ENCODE measurements at regions not wholly inside any gene's neighbourhood (a gene's known extent, or its start where the extent isn't known, plus 50 kb on each side); places are given as distances from the start of the nearest gene placed in this dataset.
A peak's percentile ranks its signal among the peaks of the same experiment; 100 is the strongest.

GRCh38 chr7:51481421-51481820 lies 164.8 kb upstream of the COBL start:
- DNase-seq: no peak

DNA sequence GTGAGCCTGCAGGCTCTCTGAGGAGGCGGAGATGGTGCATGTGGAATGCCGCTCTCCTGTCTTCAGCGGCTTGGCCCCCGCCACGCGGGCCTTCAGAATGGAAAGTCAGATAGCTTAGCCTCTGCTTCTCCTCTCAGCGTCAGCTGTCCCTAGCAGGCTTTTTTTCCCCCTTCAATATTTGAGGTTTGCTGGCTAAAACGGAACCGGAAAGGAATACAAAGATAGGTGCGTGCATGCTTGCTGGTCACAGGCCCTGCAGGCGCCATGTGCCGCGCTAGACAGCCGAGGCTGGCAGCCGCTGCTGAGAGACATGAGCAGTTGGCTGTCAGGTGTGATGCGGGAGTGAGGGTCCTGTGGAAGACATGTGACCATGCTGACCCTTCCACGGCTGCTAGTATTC lies 161.2 kb upstream of the COBL start:
- DNase-seq: no peak

GRCh38 chr7:51477323-51477722 lies 160.7 kb upstream of the COBL start:
- no peak for DNase-seq

- DNase-seq: no peak
Observed at GRCh38 chr7:51476026-51476425, 159.4 kb upstream of the COBL start.

DNA sequence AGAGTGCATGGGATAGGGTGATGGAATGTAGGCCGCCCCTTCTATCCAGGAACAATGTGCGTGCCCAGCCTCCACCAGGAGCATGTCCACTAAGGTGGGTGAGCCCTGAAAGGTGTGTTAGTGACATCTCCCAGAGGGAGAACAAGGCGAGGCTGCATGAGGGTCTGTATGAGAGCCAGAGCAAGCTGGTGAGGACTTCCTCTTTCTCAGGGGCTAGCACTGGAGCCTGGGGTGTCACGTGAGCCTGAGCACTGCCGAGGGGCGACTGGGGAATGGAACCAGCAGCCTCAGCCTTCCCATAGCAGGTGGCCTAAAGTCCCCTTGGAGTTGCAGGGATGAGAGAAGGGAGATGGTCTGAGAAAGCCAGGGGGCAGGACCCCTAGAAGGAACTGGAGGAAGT lies 156.3 kb upstream of the COBL start:
- no peak for DNase-seq

DNA sequence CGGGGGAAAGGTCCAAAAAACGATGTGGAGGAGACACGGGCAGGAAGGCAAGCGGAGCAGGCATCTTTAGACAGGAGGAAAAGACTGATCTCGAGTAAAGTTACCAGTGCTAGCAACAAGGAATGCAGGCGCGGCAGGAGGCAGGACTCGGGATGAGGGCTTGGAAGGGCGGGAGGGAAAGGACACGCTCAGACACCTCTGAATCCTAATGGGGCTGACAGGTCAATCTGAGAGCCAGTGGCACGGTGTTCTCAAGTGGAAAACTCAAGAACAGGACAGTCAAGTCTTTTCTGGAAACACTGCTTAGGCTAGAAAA lies 155.3 kb upstream of the COBL start:
- no peak for DNase-seq

- peak in 3 of 14 donors; percentile 7 to 26 (median 9) for DNase-seq
Observed at GRCh38 chr7:51471210-51471980, 154.8 kb upstream of the COBL start.

DNA sequence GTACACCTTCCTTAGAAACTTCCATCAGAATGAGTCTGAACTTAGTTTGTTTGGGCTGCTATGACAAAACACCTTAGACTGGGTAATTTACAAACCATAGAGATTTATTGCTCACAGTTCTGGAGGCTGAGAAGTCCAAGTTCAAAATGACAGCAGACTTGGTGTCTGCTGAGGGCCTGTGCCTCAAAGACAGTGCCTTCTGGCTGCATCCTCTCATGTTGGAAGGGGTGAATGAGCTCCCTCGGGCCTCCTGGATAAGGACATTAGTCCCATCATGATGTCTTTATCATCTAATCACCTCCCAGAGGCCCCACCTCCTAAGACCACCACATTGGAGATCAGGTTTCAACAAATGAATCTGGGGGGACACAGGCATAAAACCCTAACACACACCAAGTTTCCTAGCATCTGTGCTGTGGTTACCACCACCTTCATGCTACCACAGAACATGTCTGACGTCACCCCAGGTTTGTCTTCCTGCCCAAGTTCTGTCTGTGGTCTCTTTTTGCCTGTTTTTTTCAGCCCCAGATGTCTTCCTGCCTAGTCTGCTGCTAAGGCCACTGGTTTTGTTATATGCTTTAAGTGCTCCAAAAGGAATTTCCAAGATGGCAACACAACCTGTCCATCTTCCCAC lies 150.9 kb upstream of the COBL start:
- DNase-seq: no peak

- no peak for DNase-seq
Observed at GRCh38 chr7:51459809-51460208, 143.2 kb upstream of the COBL start.

GRCh38 chr7:51458693-51459092 lies 142.1 kb upstream of the COBL start:
- DNase-seq: no peak

- no peak for DNase-seq
Observed at GRCh38 chr7:51457079-51457478, 140.5 kb upstream of the COBL start.

GRCh38 chr7:51456431-51457060 lies 139.9 kb upstream of the COBL start:
- DNase-seq: no peak

GRCh38 chr7:51455948-51456347 lies 139.3 kb upstream of the COBL start:
- no peak for DNase-seq

GRCh38 chr7:51455513-51455912 lies 138.9 kb upstream of the COBL start:
- no peak for DNase-seq

DNA sequence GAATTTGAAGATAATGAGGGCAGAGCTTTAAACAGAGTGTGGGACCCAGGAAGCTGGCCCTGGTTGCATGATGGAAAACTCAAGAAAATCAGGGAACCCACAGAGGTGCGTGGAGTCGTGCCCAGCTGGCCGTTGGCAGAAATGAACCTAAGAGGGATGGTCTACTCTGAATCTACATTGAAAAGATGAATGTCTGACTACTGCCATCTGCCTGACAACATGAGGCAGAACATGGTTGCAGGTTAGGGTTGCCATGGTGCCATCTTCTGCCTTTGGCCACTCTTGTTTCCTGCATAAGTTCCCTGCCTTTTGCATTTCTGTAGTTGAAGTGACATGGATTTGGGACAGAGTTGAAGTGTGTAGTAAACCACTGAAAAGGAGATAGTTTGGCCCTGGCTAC lies 138.5 kb upstream of the COBL start:
- DNase-seq: no peak

GRCh38 chr7:51452694-51453093 lies 136.1 kb upstream of the COBL start:
- DNase-seq: no peak

- DNase-seq: no peak
Observed at GRCh38 chr7:51451751-51452476, 135.3 kb upstream of the COBL start.

DNA sequence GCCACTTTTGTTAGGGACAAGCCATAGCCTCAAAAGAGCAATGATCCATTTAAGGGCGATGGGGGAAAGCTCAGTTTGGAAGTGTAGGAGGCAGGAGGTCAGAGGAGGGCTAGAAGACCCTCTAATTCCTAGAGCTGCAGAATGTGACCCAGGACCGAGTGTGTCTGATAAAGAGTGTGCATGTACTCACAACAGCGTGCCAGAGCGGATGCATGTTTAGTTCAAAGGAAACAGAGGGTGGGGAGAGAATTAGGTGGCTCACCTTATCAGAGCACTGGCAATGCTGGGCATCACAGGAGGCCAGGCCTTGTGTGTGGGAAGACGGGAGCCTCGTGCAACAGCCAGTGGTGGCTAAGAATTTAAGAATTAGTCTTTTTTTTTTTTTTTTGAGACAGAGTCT lies 133.9 kb upstream of the COBL start:
- DNase-seq: no peak

GRCh38 chr7:51446785-51447184 lies 130.2 kb upstream of the COBL start:
- DNase-seq: no peak

DNA sequence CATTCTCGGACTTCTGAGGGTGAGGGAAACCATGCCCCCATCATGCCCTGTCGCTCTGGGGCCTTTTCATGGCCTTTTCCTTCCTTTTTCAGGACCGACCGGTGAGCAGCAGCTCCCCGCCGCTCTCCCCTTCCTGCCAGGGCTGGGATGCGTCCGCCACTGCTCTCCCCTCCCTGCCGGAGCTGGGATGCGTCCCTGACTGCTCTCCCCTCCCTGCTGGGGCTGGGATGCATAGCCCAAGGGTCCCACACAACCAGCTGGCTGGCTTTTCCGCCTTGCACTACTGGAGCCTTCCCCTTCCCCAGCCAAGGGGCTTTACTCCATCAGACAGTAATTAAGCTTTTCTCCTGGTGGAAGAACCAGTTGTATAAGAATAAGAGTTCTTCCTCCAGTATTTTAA lies 129.7 kb upstream of the COBL start:
- DNase-seq: no peak

- DNase-seq: no peak
Observed at GRCh38 chr7:51444936-51445335, 128.3 kb upstream of the COBL start.

DNA sequence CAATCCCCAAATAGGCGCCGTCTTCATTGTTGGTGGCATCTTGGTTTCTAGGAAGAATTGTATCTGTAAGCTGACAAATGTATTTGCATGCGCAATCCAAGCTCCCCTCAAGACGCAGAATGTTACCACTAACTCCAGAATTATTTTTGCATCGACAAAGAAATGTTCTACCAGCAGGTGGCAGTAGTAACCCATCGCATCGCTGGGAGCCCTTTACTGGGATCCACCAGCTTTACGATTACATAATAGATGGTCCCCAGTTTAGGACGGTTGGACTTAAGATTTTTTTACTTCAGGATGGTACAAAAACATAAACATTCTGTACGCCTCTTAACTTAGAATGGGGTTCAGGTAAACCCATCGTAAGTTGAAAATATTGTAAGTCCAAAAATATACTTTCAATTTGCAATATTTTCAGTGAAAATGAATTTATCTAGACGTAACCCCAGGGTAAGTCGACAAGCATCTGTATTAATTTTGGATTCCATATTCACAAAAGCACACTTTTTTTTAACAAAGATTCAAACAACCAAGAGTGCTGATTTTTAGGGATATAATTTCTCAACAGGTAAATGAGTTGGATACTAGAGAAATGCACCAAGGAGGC lies 114.0 kb upstream of the COBL start:
- peak in 5 of 14 donors; percentile 6 to 44 (median 16) for DNase-seq

Data from C1 segment of cervical spinal cord (tissue), 14 donors.